ENCODE measurements at regions not wholly inside any gene's neighbourhood (a gene's known extent, or its start where the extent isn't known, plus 50 kb on each side); places are given as distances from the start of the nearest gene placed in this dataset.

- DNase-seq = no peak
These were observed 168.9 kb downstream of the CYRIA start for GRCh38 chr2:16496426-16497388.

- no peak for DNase-seq
These were observed 170.0 kb downstream of the CYRIA start for GRCh38 chr2:16495509-16496208.

GRCh38 chr2:16494836-16495508, 170.7 kb downstream of the CYRIA start:
- no peak for DNase-seq

GRCh38 chr2:16493788-16494187, 171.8 kb downstream of the CYRIA start:
- no peak for DNase-seq

- peak; percentile 62 for DNase-seq
These were observed 177.9 kb downstream of the CYRIA start for GRCh38 chr2:16487686-16488085.

- no peak for DNase-seq
These were observed 180.4 kb downstream of the CYRIA start for GRCh38 chr2:16485251-16485650.

GRCh38 chr2:16482460-16482859, 183.2 kb downstream of the CYRIA start:
- DNase-seq = no peak

- no peak for DNase-seq
These were observed 184.3 kb downstream of the CYRIA start for GRCh38 chr2:16481351-16481750.

- DNase-seq = no peak
These were observed 185.9 kb downstream of the CYRIA start for GRCh38 chr2:16479721-16480120.

GRCh38 chr2:16478434-16479210, 187.0 kb downstream of the CYRIA start:
- DNase-seq = peak; percentile 43

- DNase-seq = no peak
These were observed 188.0 kb downstream of the CYRIA start for GRCh38 chr2:16477648-16478047.

GRCh38 chr2:16476866-16477265, 188.8 kb downstream of the CYRIA start:
- DNase-seq = no peak

GRCh38 chr2:16475986-16476567, 189.6 kb downstream of the CYRIA start:
- no peak for DNase-seq

GRCh38 chr2:16475586-16475985, 190.0 kb downstream of the CYRIA start:
- DNase-seq = peak; percentile 67

- DNase-seq = no peak
These were observed 192.1 kb downstream of the CYRIA start for GRCh38 chr2:16473575-16473974.

- peak; percentile 90 for DNase-seq
These were observed 194.6 kb downstream of the CYRIA start for GRCh38 chr2:16470936-16471490.

GRCh38 chr2:16466821-16467151, 198.8 kb downstream of the CYRIA start:
- no peak for DNase-seq

- no peak for DNase-seq
These were observed 199.4 kb downstream of the CYRIA start for GRCh38 chr2:16466133-16466820.

GRCh38 chr2:16464641-16465040, 201.0 kb downstream of the CYRIA start:
- DNase-seq = no peak

GRCh38 chr2:16462958-16463357, 202.7 kb downstream of the CYRIA start:
- DNase-seq = no peak

GRCh38 chr2:16461672-16462071, 204.0 kb downstream of the CYRIA start:
- no peak for DNase-seq
